DMS53 (cell line): ENCODE measurements at regions not wholly inside any gene's neighbourhood (a gene's known extent, or its start where the extent isn't known, plus 50 kb on each side); places are given as distances from the start of the nearest gene placed in this dataset.

Source experiments
- DNase-seq: peaks from one replicate; lab custom pipeline; 2025; lab: John Stamatoyannopoulos, UW

- DNase-seq = no peak
Measured at GRCh38 chr18:32544088-32544487, 73.4 kb upstream of the GAREM1 start.

GRCh38 chr18:32542221-32542798, 71.6 kb upstream of the GAREM1 start:
- no peak for DNase-seq

- DNase-seq = peak; percentile 76
Measured at GRCh38 chr18:32530947-32531651, 60.4 kb upstream of the GAREM1 start.

- no peak for DNase-seq
Measured at GRCh38 chr18:32529722-32530420, 59.2 kb upstream of the GAREM1 start.

- DNase-seq = no peak
Measured at GRCh38 chr18:32520771-32521170, 50.1 kb upstream of the GAREM1 start.
